Adrenal gland (tissue), 9 donors: ENCODE measurements at regions not wholly inside any gene's neighbourhood (a gene's known extent, or its start where the extent isn't known, plus 50 kb on each side); places are given as distances from the start of the nearest gene placed in this dataset.

Experiments used
- DNase-seq, 7 donors: peaks; one replicate each; pipeline ENCODE4 v3.0.0-alpha.2; 2019 to 2020
- H3K27ac ChIP-seq, 5 donors: fragments of 200-600 bp; sonication (generic) in 4 of 5; 1 replicate in 3 of 5; 2 replicates in 2 of 5; pipeline versions ENCODE4 v1.5.1 to v1.8.0; 2016 to 2020; ENCODE audit warnings: mild to moderate bottlenecking in 1 of 5
- H3K27me3 ChIP-seq: fragments of 200-600 bp; 2 replicates; pipeline ENCODE4 v1.8.0; 2021
- H3K36me3 ChIP-seq, 2 donors: fragments of 200-600 bp; replicated peaks in 1 of 2; 1 replicate in 1 of 2; 2 replicates in 1 of 2; pipeline versions ENCODE4 v1.5.1 to v1.8.0; 2018 to 2022
- H3K4me1 ChIP-seq, 2 donors: fragments of 200-600 bp; replicated peaks in 1 of 2; 1 replicate in 1 of 2; 2 replicates in 1 of 2; pipeline versions ENCODE4 v1.5.1 to v1.8.0; 2018 to 2021
- H3K4me3 ChIP-seq, 4 donors: fragments of 200-600 bp; sonication (generic) in 3 of 4; one replicate each; pipeline ENCODE4 v1.5.1; 2016 to 2018
- H3K9me3 ChIP-seq, 3 donors: fragments of 200-600 bp; sonication (generic) in 1 of 3; replicated peaks in 1 of 3; 1 replicate in 2 of 3; 2 replicates in 1 of 3; pipeline versions ENCODE4 v1.5.1 to v1.8.0; 2016 to 2021
- CTCF ChIP-seq, 6 experiments: fragments of 450-650 bp in 4 of 6; fragments of 200-600 bp in 2 of 6; sonication (generic) in 1 of 6; IDR thresholded peaks; 1 replicate in 5 of 6; 2 replicates in 1 of 6; pipeline versions ENCODE4 v1.5.1 to v1.8.0; 2016 to 2021; ENCODE audit warnings: antibody characterized with exemption in 6 of 6, mild to moderate bottlenecking in 2 of 6, moderate library complexity in 1 of 6
- POLR2A ChIP-seq, 2 donors: fragments of 450-650 bp; IDR thresholded peaks; one replicate each; pipeline ENCODE4 v1.6.1; 2017; ENCODE audit warnings: antibody characterized with exemption in 2 of 2, mild to moderate bottlenecking in 2 of 2, moderate library complexity in 1 of 2
- WGBS, 4 donors: extraction: QIAGEN DNeasy Blood & Tissue Kit in 2 of 4; methylation state at CpG; one replicate each; pipeline versions ENCODE4 v1.1.5 to v1.1.7; 2013 to 2017; 5-methylcytosine and 5-hydroxymethylcytosine counted together
- intact Hi-C, 2 donors: fragments of 100-400 bp; cut with DNase I; formaldehyde crosslinking; loops; one replicate each; pipeline versions ENCODE4 v1.14.1 to v1.15.0; 2022 to 2023
- donor health status: healthy with polysubstance abuse.
- donor health status: Bipolar disorder and iron deficiency.
- donor health status: DM: yes; HTN: yes; CAD: no.
- donor health status: DM: no; HTN: no; CAD: no.
- donor health status: DM: no; HTN: no; CAD: no.

DNA sequence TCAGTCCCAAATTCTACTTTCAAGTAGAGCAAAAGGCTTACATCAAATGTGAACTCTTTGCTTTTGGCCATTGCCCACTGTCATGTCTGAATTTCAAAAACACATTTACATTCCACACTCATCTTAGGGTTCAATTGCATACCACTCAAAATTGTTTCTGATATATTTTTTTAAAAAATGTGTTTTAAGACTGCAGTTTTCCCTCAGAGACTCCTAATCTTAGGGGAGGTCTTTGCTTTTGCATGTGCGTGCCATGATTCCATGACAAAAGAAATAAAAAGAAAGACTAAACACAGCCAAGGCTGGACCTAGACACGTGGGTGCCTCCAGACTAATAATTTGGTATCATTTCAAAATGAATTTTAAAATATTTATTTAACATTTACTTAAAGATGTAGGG is 396.8 kb upstream of the RASGRP1 start:
- Histone ChIP-seq H3K27me3 (no peaks in the 10 kb centered on the region), H3K9me3 (no peaks in the 10 kb centered on the region), H3K4me1 (no peaks in the 10 kb centered on the region), H3K36me3 (no peaks in the 10 kb centered on the region), H3K4me3 (no peak overlapping the region), H3K27ac (no peak overlapping the region)
- TF ChIP-seq POLR2A (IDR thresholded peaks at IDR 0.05) (no peak), CTCF (IDR thresholded peaks at IDR 0.05) (no peak)
- DNase-seq: no peak
- WGBS, 4 donors: 47 to 68% (median 53%) methylated on average over 2 of the region's 2 CpGs
- intact Hi-C loops: no loop called here

DNA sequence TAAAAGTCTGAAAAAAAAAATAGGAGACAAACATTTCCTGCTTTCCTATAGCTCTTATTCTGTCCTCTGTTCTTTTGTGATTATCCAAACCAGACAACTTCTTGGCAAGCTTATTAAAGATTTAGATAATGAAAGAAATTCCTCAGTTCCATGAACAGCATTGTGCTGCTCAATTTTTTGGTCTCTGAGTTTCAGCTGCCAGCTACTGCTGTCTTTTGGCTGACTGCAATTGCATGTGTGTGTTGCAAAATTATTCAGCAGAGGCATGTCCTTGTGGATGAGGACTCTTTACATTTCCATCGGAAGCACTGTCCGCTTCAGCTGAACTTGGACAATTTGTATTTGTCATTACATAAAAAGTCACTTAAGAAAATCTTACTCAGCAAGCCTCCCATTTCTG is 397.3 kb upstream of the RASGRP1 start:
- intact Hi-C loops: no loop called here
- Histone ChIP-seq H3K27me3 (no peaks in the 10 kb centered on the region), H3K4me3 (no peak overlapping the region), H3K36me3 (no peaks in the 10 kb centered on the region), H3K4me1 (no peaks in the 10 kb centered on the region), H3K9me3 (no peaks in the 10 kb centered on the region), H3K27ac (no peak overlapping the region)
- 30 to 47% (median 35%) methylated on average over 2 of the region's 2 CpGs for WGBS, 4 donors
- TF ChIP-seq CTCF (IDR thresholded peaks at IDR 0.05) (no peak), POLR2A (IDR thresholded peaks at IDR 0.05) (no peak)
- DNase-seq: no peak

DNA sequence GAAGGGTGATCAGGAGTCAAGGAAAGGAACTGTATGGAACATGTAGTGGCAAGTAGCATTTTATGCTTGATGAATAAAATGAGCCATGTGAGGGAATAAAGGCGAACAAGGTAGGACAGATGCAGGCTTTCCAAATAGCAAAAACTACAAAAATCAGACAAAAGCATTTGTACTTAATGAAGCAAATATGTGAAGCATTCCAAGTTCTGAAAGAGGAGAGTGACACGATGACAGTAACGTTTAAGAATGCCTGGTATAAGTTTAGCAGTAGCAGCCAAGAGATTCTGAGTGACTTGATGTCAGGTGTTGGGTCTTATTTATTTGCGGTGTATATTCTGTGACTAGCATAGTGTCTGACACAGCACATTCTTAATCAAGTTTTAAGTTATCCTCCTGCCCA is 408.2 kb upstream of the RASGRP1 start:
- intact Hi-C loops: no loop called here
- no peak for TF ChIP-seq POLR2A (IDR thresholded peaks at IDR 0.05)
- TF ChIP-seq CTCF (IDR thresholded peaks at IDR 0.05): no peak
- DNase-seq: no peak
- no peaks in the 10 kb centered on the region for H3K27me3 ChIP-seq
- 83 to 90% (median 89%) methylated on average over 4 of the region's 4 CpGs for WGBS, 4 donors
- peaks cover 0 to 6% (median 0%) of the 10 kb centered on the region in 3 donors for H3K9me3 ChIP-seq
- H3K36me3 ChIP-seq: no peaks in the 10 kb centered on the region
- no peak overlapping the region for H3K27ac ChIP-seq
- H3K4me3 ChIP-seq: no peak overlapping the region
- H3K4me1 ChIP-seq: no peaks in the 10 kb centered on the region

DNA sequence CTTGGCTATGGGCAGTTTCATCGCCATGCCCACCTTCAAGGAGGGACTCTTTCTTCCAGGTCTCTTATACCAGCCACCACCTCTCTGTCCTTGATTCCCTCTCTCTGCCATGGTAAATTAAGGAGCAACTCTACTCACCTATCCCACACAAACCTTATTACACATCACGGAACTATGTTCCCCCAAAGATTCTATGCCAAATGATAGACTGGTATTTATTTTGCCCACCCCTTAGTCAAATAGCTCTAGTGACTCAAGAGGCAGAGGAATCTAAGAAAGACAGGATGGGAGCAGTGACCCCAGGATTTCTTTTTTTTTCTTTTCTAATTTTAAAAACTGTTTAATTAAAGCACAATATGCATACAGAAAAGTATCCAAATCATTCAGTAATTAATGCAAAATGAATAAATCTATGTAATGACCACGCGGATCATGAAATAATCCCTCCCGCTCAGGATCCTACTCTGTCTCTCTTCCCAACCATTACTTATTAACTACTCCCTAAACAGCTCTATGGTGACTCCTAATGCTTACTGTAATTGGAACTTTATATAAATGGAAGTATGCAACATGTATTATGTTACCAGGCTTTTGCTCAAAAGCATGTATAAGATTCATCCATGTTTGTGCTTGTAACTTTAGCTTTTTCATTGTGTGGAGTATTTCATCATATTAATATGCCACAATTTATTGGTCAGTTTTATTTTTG is 410.8 kb upstream of the RASGRP1 start:
- H3K4me1 ChIP-seq: no peaks in the 10 kb centered on the region
- H3K27ac ChIP-seq: no peak overlapping the region
- intact Hi-C loops: no loop called here
- TF ChIP-seq POLR2A (IDR thresholded peaks at IDR 0.05): no peak
- H3K36me3 ChIP-seq: no peaks in the 10 kb centered on the region
- no peak for DNase-seq
- no peaks in the 10 kb centered on the region for H3K9me3 ChIP-seq
- no peaks in the 10 kb centered on the region for H3K27me3 ChIP-seq
- 72 to 92% (median 79%) methylated on average over 5 of the region's 5 CpGs for WGBS, 4 donors
- no peak overlapping the region for H3K4me3 ChIP-seq

GRCh38 chr15:38991126-38991525 is 426.5 kb upstream of the RASGRP1 start:
- peak; percentile 41 to 54 (median 50) for TF ChIP-seq CTCF (IDR thresholded peaks at IDR 0.05)
- no peak for TF ChIP-seq POLR2A (IDR thresholded peaks at IDR 0.05)
- intact Hi-C loops: loop anchor here in 1 of 2 donors (5.0 kb wide), 1 partner anchor 169 kb away; no protein-coding TSS in a partner anchor
- no peak for DNase-seq
- 48 to 63% (median 50%) methylated on average over 4 of the region's 4 CpGs for WGBS, 4 donors
- H3K9me3 ChIP-seq: no peaks in the 10 kb centered on the region
- no peaks in the 10 kb centered on the region for H3K36me3 ChIP-seq
- no peak overlapping the region for H3K27ac ChIP-seq
- no peak overlapping the region for H3K4me3 ChIP-seq
- no peaks in the 10 kb centered on the region for H3K27me3 ChIP-seq
- H3K4me1 ChIP-seq: no peaks in the 10 kb centered on the region
